BJ (cell line): ENCODE measurements at regions not wholly inside any gene's neighbourhood (a gene's known extent, or its start where the extent isn't known, plus 50 kb on each side); places are given as distances from the start of the nearest gene placed in this dataset.

Experiments used
- CTCF ChIA-PET: fragments of 350-600 bp; formaldehyde crosslinking; extraction: SDS; loops from one replicate; lab custom pipeline; 2021; ENCODE audit warnings: antibody characterized with exemption, inconsistent platforms; lab: Yijun Ruan, JAX
- POLR2A ChIA-PET: fragments of 300-600 bp; sonication (Branson Sonifier 250); formaldehyde crosslinking; extraction: SDS; loops from one replicate; lab custom pipeline; 2021; ENCODE audit warnings: antibody characterized with exemption; lab: Charles Lee
- DNase-seq: peaks from one replicate; pipeline ENCODE4 v3.0.0-alpha.2; 2011; ENCODE audit warnings: low read depth
- H3K27me3 ChIP-seq: 2 replicates; pipeline ENCODE4 v1.6.0; 2011; ENCODE audit warnings: low read length; ENCODE audit not compliant: control insufficient read depth, insufficient read depth
- H3K36me3 ChIP-seq: 2 replicates; pipeline ENCODE4 v1.5.1; 2011; ENCODE audit warnings: low read length; ENCODE audit not compliant: control insufficient read depth, insufficient read depth
- H3K4me3 ChIP-seq: 2 replicates; pipeline ENCODE4 v1.5.1; 2011; ENCODE audit warnings: low read depth, mild to moderate bottlenecking, control low read depth, low read length
- CTCF ChIP-seq: IDR thresholded peaks from 2 replicates; pipeline ENCODE4 v1.5.1; 2011; ENCODE audit warnings: low read depth, mild to moderate bottlenecking, control low read depth, inconsistent platforms, low read length, moderate library complexity; ENCODE audit not compliant: insufficient read depth

GRCh38 chr12:5301539-5301938, 130.4 kb upstream of the NTF3 start:
- CTCF ChIA-PET: interaction anchor here (0.8 kb wide), 1 partner anchor 447 kb away, joined by 3 read pairs; no protein-coding TSS in a partner anchor
- Histone ChIP-seq H3K27me3 (no peaks in the 10 kb centered on the region; the same call in 1 of the 2 replicates), H3K4me3 (no peak overlapping the region), H3K36me3 (no peaks in the 10 kb centered on the region)
- DNase-seq: no peak
- POLR2A ChIA-PET: no interaction called here
- no peak for TF ChIP-seq CTCF

DNA sequence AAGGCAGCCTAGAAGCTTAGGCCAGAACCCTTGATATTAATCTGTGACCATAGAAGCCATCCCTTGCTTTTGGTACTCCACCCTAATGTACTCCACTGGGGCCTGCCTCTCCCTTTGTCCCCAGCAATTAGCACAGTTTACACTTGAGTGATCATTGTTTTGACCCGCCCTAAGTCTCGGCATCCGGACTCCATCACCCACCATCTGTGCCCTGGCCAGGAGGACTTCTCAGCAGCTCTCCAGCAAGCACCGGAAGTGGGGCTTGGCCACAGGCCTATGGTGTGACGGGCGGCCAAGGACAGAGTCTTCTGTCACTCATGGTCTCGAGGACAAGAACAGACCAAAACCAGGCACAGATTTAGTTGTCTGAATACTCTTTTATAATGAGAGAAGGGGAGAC, 126.5 kb upstream of the NTF3 start:
- no peaks in the 10 kb centered on the region for H3K36me3 ChIP-seq
- H3K27me3 ChIP-seq: no peaks in the 10 kb centered on the region
- POLR2A ChIA-PET: no interaction called here
- CTCF ChIA-PET: no interaction called here
- H3K4me3 ChIP-seq: no peak overlapping the region
- DNase-seq: no peak
- TF ChIP-seq CTCF: no peak

- ChIA-PET POLR2A (no interaction called here), CTCF (no interaction called here)
- TF ChIP-seq CTCF: no peak
- no peaks in the 10 kb centered on the region for H3K36me3 ChIP-seq
- no peaks in the 10 kb centered on the region for H3K27me3 ChIP-seq
- no peak overlapping the region for H3K4me3 ChIP-seq
- DNase-seq: no peak
Observed at GRCh38 chr12:5305886-5306545, 125.9 kb upstream of the NTF3 start.

GRCh38 chr12:5307065-5307464, 124.8 kb upstream of the NTF3 start:
- CTCF ChIA-PET: interaction anchor here (1.2 to 1.3 kb wide), 2 partner anchors 14 to 15 kb away, joined by 3 read pairs; no protein-coding TSS in a partner anchor
- Histone ChIP-seq H3K27me3 (no peaks in the 10 kb centered on the region), H3K36me3 (no peaks in the 10 kb centered on the region), H3K4me3 (no peak overlapping the region)
- POLR2A ChIA-PET: no interaction called here
- no peak for TF ChIP-seq CTCF
- no peak for DNase-seq

GRCh38 chr12:5308216-5308615, 123.7 kb upstream of the NTF3 start:
- ChIA-PET POLR2A (no interaction called here), CTCF (interaction anchor here (0.6 to 1.3 kb wide), 3 partner anchors 14 to 16 kb away, joined by 3 read pairs; no protein-coding TSS in a partner anchor)
- Histone ChIP-seq H3K27me3 (no peaks in the 10 kb centered on the region), H3K4me3 (no peak overlapping the region), H3K36me3 (no peaks in the 10 kb centered on the region)
- no peak for TF ChIP-seq CTCF
- DNase-seq: no peak
